MM.1S (cell line): ENCODE measurements at regions not wholly inside any gene's neighbourhood (a gene's known extent, or its start where the extent isn't known, plus 50 kb on each side); places are given as distances from the start of the nearest gene placed in this dataset.

Experiments
- DNase-seq: peaks from one replicate; pipeline ENCODE4 v3.0.0-alpha.2; 2015
- H2AFZ ChIP-seq: fragments of 300-600 bp; sonication (generic); 2 replicates; pipeline ENCODE4 v1.6.0; 2016; ENCODE audit warnings: antibody characterized with exemption, low read length
- H3F3A ChIP-seq: fragments of 300-600 bp; sonication (generic); 2 replicates; pipeline ENCODE4 v1.6.1; 2016; ENCODE audit warnings: mild to moderate bottlenecking, antibody characterized with exemption, low read length, moderate library complexity, mixed read lengths; ENCODE audit not compliant: insufficient read depth
- H3K27ac ChIP-seq: fragments of 300-600 bp; sonication (generic); 2 replicates; pipeline ENCODE4 v1.5.1; 2016; ENCODE audit warnings: mild to moderate bottlenecking, low read length
- H3K27me3 ChIP-seq: fragments of 300-600 bp; sonication (generic); replicated peaks from 2 replicates; pipeline ENCODE4 v1.6.0; 2016; ENCODE audit warnings: low read length; ENCODE audit not compliant: insufficient read depth
- H3K36me3 ChIP-seq: fragments of 300-600 bp; sonication (generic); replicated peaks from 2 replicates; pipeline ENCODE4 v1.6.1; 2016; ENCODE audit warnings: mild to moderate bottlenecking, low read length, mixed read lengths; ENCODE audit not compliant: insufficient read depth
- H3K4me1 ChIP-seq: fragments of 300-600 bp; sonication (generic); 2 replicates; pipeline ENCODE4 v1.6.1; 2016; ENCODE audit warnings: low read length, mixed read lengths
- H3K4me2 ChIP-seq: fragments of 300-600 bp; sonication (generic); 2 replicates; pipeline ENCODE4 v1.6.0; 2016; ENCODE audit warnings: low read depth, low read length
- H3K4me3 ChIP-seq: fragments of 300-600 bp; sonication (generic); 2 replicates; pipeline ENCODE4 v1.5.1; 2016; ENCODE audit warnings: low read length, mixed read lengths
- H3K79me2 ChIP-seq: fragments of 300-600 bp; sonication (generic); 2 replicates; pipeline ENCODE4 v1.6.1; 2016; ENCODE audit warnings: mixed run types, low read length, mixed read lengths
- H3K9ac ChIP-seq: fragments of 300-600 bp; sonication (generic); 2 replicates; pipeline ENCODE4 v1.6.1; 2016; ENCODE audit warnings: low read length, mixed read lengths
- H3K9me2 ChIP-seq: fragments of 300-600 bp; sonication (generic); replicated peaks from 2 replicates; pipeline ENCODE4 v1.6.1; 2016; ENCODE audit warnings: mild to moderate bottlenecking, low read length, mixed read lengths; ENCODE audit not compliant: insufficient read depth
- H3K9me3 ChIP-seq: fragments of 300-600 bp; sonication (generic); replicated peaks from 2 replicates; pipeline ENCODE4 v1.6.1; 2016; ENCODE audit warnings: mild to moderate bottlenecking, low read length, mixed read lengths; ENCODE audit not compliant: insufficient read depth
- H4K20me1 ChIP-seq: fragments of 300-600 bp; sonication (generic); 2 replicates; pipeline ENCODE4 v1.6.1; 2016; ENCODE audit warnings: mild to moderate bottlenecking, low read length, moderate library complexity, mixed read lengths; ENCODE audit not compliant: insufficient read depth
- EZH2 ChIP-seq: fragments of 300-600 bp; sonication (generic); optimal IDR thresholded peaks from 2 replicates; pipeline ENCODE3; 2017; ENCODE audit warnings: low read depth, mild to moderate bottlenecking, antibody characterized with exemption, low read length, mixed read lengths
- EZH2phosphoT487 ChIP-seq: fragments of 300-600 bp; sonication (generic); IDR thresholded peaks from 2 replicates; pipeline ENCODE4 v1.6.1; 2018; ENCODE audit warnings: antibody characterized with exemption, low read length
- TF ChIP-seq, protein P1 (sequence below): fragments of 300-600 bp; sonication (generic); IDR thresholded peaks from 2 replicates; pipeline ENCODE4 v1.5.1; 2016; ENCODE audit warnings: antibody characterized with exemption, low read length, mixed read lengths

DNA sequence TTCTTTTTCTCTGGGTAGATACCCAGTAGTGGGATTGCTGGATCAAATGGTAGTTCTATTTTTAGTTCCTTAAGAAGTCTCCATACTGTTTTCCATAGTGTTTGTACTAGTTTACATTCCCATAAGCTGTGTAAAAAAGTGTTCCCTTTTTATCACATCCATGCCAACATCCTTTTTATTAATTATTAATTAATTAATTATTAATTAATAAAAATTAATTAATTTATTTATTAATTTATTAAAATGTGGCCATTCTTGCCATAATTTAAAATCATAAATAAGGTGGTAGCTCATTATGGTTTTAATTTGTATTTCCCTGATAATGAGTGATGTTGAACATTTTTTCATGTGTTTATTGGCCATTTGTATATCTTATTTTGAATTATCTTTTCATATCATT is 173.9 kb upstream of the FOXN2 start:
- no peak for DNase-seq
- no peaks in the 10 kb centered on the region for H3K9me3 ChIP-seq
- H3K4me2 ChIP-seq: no peak overlapping the region
- no peaks in the 10 kb centered on the region for H3F3A ChIP-seq
- H3K9ac ChIP-seq: no peak overlapping the region
- H3K36me3 ChIP-seq: no peaks in the 10 kb centered on the region
- H3K27ac ChIP-seq: no peak overlapping the region
- H4K20me1 ChIP-seq: no peaks in the 10 kb centered on the region
- H3K9me2 ChIP-seq: no peaks in the 10 kb centered on the region
- H3K27me3 ChIP-seq: no peaks in the 10 kb centered on the region
- H3K4me1 ChIP-seq: no peaks in the 10 kb centered on the region
- no peak overlapping the region for H3K4me3 ChIP-seq
- no peak for TF ChIP-seq EZH2phosphoT487
- TF ChIP-seq, protein P1, sequence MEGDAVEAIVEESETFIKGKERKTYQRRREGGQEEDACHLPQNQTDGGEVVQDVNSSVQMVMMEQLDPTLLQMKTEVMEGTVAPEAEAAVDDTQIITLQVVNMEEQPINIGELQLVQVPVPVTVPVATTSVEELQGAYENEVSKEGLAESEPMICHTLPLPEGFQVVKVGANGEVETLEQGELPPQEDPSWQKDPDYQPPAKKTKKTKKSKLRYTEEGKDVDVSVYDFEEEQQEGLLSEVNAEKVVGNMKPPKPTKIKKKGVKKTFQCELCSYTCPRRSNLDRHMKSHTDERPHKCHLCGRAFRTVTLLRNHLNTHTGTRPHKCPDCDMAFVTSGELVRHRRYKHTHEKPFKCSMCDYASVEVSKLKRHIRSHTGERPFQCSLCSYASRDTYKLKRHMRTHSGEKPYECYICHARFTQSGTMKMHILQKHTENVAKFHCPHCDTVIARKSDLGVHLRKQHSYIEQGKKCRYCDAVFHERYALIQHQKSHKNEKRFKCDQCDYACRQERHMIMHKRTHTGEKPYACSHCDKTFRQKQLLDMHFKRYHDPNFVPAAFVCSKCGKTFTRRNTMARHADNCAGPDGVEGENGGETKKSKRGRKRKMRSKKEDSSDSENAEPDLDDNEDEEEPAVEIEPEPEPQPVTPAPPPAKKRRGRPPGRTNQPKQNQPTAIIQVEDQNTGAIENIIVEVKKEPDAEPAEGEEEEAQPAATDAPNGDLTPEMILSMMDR: no peak
- TF ChIP-seq EZH2: no peak
- no peak overlapping the region for H2AFZ ChIP-seq
- H3K79me2 ChIP-seq: no peaks in the 10 kb centered on the region

DNA sequence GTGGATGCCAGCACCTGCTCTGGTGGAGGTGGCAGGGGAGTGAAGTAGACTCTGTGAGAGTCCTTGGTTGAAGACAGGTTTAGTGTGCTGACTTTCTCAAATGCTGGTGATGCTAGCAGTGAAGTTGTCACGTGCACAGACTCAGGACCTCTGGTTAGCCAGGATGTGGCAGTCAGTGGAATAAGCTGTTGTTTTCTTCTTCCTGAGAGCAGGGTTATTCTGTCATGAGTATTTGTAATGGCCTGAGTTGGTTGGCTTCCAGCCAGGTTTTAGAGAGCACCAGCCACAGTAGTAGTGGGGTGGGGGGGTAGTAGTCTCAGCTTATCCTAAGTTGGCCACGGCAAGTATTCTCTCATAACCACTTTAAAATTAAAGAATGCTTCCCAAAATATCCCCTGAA is 169.7 kb upstream of the FOXN2 start:
- Histone ChIP-seq H3K4me3 (no peak overlapping the region), H3K27ac (no peak overlapping the region), H3F3A (no peaks in the 10 kb centered on the region), H3K9me3 (no peaks in the 10 kb centered on the region), H3K79me2 (no peaks in the 10 kb centered on the region), H3K4me2 (peak overlapping the region; percentile 27; the same call in 1 of the 2 replicates), H3K9me2 (no peaks in the 10 kb centered on the region), H2AFZ (no peak overlapping the region), H3K9ac (no peak overlapping the region), H3K36me3 (no peaks in the 10 kb centered on the region), H3K4me1 (no peaks in the 10 kb centered on the region), H3K27me3 (no peaks in the 10 kb centered on the region), H4K20me1 (no peaks in the 10 kb centered on the region)
- TF ChIP-seq EZH2phosphoT487: no peak
- no peak for TF ChIP-seq EZH2
- TF ChIP-seq, protein P1: no peak
- DNase-seq: peak; percentile 48

GRCh38 chr2:48145845-48146452 is 168.5 kb upstream of the FOXN2 start:
- Histone ChIP-seq H3K9me2 (no peaks in the 10 kb centered on the region), H3K79me2 (no peaks in the 10 kb centered on the region), H3K9me3 (no peaks in the 10 kb centered on the region), H3K36me3 (no peaks in the 10 kb centered on the region), H3K4me2 (peak overlapping the region; percentile 27; the same call in 1 of the 2 replicates), H3K27ac (no peak overlapping the region), H4K20me1 (no peaks in the 10 kb centered on the region), H2AFZ (no peak overlapping the region; the same call in 1 of the 2 replicates), H3K9ac (no peak overlapping the region), H3K4me3 (no peak overlapping the region), H3K27me3 (no peaks in the 10 kb centered on the region), H3K4me1 (no peaks in the 10 kb centered on the region), H3F3A (no peaks in the 10 kb centered on the region)
- DNase-seq: no peak
- TF ChIP-seq, protein P1: no peak
- TF ChIP-seq EZH2phosphoT487 (no peak), EZH2 (no peak)
